HepG2 (cell line): ENCODE measurements at regions not wholly inside any gene's neighbourhood (a gene's known extent, or its start where the extent isn't known, plus 50 kb on each side); places are given as distances from the start of the nearest gene placed in this dataset.

Experiments used
- BCL6 ChIP-seq: IDR thresholded peaks from 2 replicates; pipeline ENCODE4 v1.6.1; 2016; ENCODE audit warnings: missing genetic modification reagents, missing compliant biosample characterization
- BHLHE40 ChIP-seq: IDR thresholded peaks from 2 replicates; pipeline ENCODE4 v1.6.1; 2011; ENCODE audit warnings: low read length, improper control_type of control experiment
- CREB1 ChIP-seq, 2 experiments: fragments of 450-650 bp in 1 of 2; IDR thresholded peaks; 2 replicates each; pipeline ENCODE4 v1.6.1; 2016 to 2017; ENCODE audit warnings: control low read depth in 1 of 2, mild to moderate bottlenecking in 1 of 2, missing compliant biosample characterization in 1 of 2, missing genetic modification characterization in 1 of 2
- DNMT1 ChIP-seq: sonication (generic); formaldehyde crosslinking; IDR thresholded peaks from 2 replicates; pipeline ENCODE4 v1.5.1; 2020; ENCODE audit warnings: mild to moderate bottlenecking, missing genetic modification reagents
- FOXA1 ChIP-seq, 2 experiments: fragments of 450-650 bp in 1 of 2; sonication (generic) in 1 of 2; formaldehyde crosslinking in 1 of 2; IDR thresholded peaks; 2 replicates each; pipeline versions ENCODE4 v1.4.0 to v1.6.1; 2016 to 2020; ENCODE audit warnings: missing genetic modification reagents in 1 of 2
- HDAC6 ChIP-seq: fragments of 200-600 bp; sonication (generic); IDR thresholded peaks from 2 replicates; pipeline ENCODE4 v1.7.0; 2017; ENCODE audit warnings: mild to moderate bottlenecking, antibody characterized with exemption, low read length, low read depth
- NPAS2 ChIP-seq: sonication (generic); formaldehyde crosslinking; IDR thresholded peaks from 2 replicates; pipeline ENCODE4 v1.8.0; 2022; ENCODE audit warnings: mild to moderate bottlenecking, missing genetic modification reagents, borderline replicate concordance
- PHB2 ChIP-seq: fragments of 450-650 bp; IDR thresholded peaks from 2 replicates; pipeline ENCODE4 v1.6.1; 2018; ENCODE audit not compliant: partially characterized antibody
- SMARCC2 ChIP-seq: fragments of 450-650 bp; IDR thresholded peaks from 2 replicates; pipeline ENCODE4 v1.6.1; 2017; ENCODE audit warnings: antibody characterized with exemption, mild to moderate bottlenecking
- TCF7L2 ChIP-seq: IDR thresholded peaks from 2 replicates; pipeline ENCODE4 v1.6.1; 2011; ENCODE audit warnings: mild to moderate bottlenecking, low read depth, low read length, moderate library complexity
- YY1 ChIP-seq: IDR thresholded peaks from 2 replicates; pipeline ENCODE4 v1.6.1; 2011; ENCODE audit warnings: low read length, low read depth, moderate library complexity, mild to moderate bottlenecking; ENCODE audit not compliant: insufficient read depth, insufficient replicate concordance
- ZNF382 ChIP-seq: sonication (generic); formaldehyde crosslinking; IDR thresholded peaks from 2 replicates; pipeline ENCODE4 v1.5.0; 2020; ENCODE audit warnings: missing genetic modification reagents, mild to moderate bottlenecking, borderline replicate concordance
- ZNF724P ChIP-seq: sonication (generic); formaldehyde crosslinking; IDR thresholded peaks from 2 replicates; pipeline ENCODE4 v1.8.0; 2022; ENCODE audit warnings: missing genetic modification reagents, borderline replicate concordance
- TF ChIP-seq, protein P1 (sequence below): sonication (generic); formaldehyde crosslinking; IDR thresholded peaks from 2 replicates; pipeline ENCODE4 v1.5.1; 2020; ENCODE audit warnings: missing genetic modification reagents, mild to moderate bottlenecking, borderline replicate concordance

DNA sequence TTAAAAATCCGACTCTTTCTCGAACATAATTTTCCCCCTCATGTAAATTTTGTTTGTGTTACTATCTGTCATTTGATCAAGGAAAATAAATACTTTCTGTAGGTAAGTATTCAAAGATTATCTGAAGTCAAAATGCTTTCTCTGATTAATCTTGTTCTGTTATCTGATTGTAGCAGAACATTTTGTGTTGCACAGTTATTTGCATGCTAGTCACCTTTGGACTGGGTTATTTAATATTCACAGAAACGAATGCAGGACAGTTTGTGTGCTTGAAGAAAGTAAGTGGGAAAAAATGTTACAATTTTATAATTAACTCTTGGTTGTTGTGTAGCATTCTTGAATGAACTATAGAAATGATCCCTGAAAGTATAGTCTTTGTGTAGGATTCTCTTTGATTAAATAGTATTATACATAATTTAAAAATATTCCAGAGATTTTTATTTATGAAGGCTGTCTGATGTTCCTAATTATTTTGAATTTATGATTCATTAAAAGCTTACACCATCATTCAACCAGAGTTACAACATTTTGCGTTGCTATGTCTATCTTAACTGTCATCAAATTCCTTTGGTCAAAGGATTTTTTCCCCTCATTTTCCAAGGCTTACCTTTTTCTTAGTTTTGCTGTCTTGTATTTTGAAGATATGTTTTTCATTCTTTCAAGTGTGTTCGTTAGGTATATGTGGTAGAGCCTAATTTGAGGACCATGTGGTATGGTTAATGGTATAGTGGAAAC is 176.6 kb downstream of the GIPC2 start:
- TF ChIP-seq ZNF382 (CRISPR knock-in tag): no peak
- no peak for TF ChIP-seq BCL6
- TF ChIP-seq TCF7L2: no peak
- TF ChIP-seq BHLHE40: no peak
- TF ChIP-seq DNMT1: no peak
- TF ChIP-seq PHB2: no peak
- TF ChIP-seq SMARCC2: no peak
- no peak for TF ChIP-seq CREB1 (IDR thresholded peaks at IDR 0.05)
- no peak for TF ChIP-seq CREB1 (CRISPR knock-in tag; IDR thresholded peaks at IDR 0.05)
- no peak for TF ChIP-seq ZNF724P (CRISPR knock-in tag)
- TF ChIP-seq, protein P1, sequence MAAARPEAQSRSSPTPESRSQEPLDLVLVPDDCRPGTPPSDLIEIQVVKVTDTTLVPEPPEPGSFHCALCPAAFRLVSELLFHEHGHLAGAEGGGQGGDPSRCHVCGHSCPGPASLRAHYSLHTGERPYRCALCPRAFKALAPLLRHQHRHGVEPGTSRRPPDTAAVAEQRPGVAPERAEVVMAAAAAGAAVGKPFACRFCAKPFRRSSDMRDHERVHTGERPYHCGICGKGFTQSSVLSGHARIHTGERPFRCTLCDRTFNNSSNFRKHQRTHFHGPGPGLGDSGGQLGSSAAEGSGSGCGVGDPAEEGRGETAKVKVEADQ (CRISPR knock-in tag): no peak
- no peak for TF ChIP-seq FOXA1 (IDR thresholded peaks at IDR 0.05)
- no peak for TF ChIP-seq FOXA1 (CRISPR knock-in tag; IDR thresholded peaks at IDR 0.05)
- TF ChIP-seq YY1: no peak
- no peak for TF ChIP-seq NPAS2 (CRISPR knock-in tag)
- no peak for TF ChIP-seq HDAC6
